Tibial nerve (tissue), 4 donors: ENCODE measurements at regions not wholly inside any gene's neighbourhood (a gene's known extent, or its start where the extent isn't known, plus 50 kb on each side); places are given as distances from the start of the nearest gene placed in this dataset.

Experiments used
- EP300 ChIP-seq, 2 donors: sonication (generic); formaldehyde crosslinking; IDR thresholded peaks; one replicate each; pipeline ENCODE4 v1.6.1; 2017; ENCODE audit warnings: antibody characterized with exemption in 2 of 2, mild to moderate bottlenecking in 1 of 2
- POLR2A ChIP-seq, 2 donors: fragments of 450-650 bp; IDR thresholded peaks; one replicate each; pipeline ENCODE4 v1.6.1; 2017; ENCODE audit warnings: antibody characterized with exemption in 2 of 2, mild to moderate bottlenecking in 2 of 2, moderate library complexity in 2 of 2
- TF ChIP-seq, protein P1 (sequence below), 5 experiments: fragments of 200-600 bp in 3 of 5; fragments of 450-650 bp in 2 of 5; sonication (generic) in 3 of 5; IDR thresholded peaks; one replicate each; pipeline ENCODE4 v1.5.1; 2016 to 2019; ENCODE audit warnings: antibody characterized with exemption in 5 of 5, mild to moderate bottlenecking in 3 of 5, moderate library complexity in 2 of 5

DNA sequence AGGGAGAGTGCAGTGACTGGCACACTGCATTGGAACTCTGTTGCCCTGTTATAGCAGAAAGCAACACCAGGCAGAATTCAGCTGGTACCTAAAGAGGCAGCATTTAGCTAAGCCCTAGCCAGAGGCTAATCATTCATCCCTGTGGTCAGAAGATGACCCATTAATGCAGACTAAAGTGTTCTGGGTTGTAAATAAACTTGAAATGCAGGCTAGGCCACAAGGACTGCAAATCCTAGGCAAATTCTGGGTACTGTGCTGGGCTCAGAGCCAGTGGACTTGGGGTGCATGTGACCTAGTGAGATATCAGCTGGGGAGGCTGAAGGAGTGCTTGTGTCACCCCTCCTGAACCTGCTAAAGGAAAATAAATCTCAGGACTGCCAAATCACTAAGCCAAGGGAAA lies 91.2 kb downstream of the LPAR4 start:
- TF ChIP-seq, protein P1, sequence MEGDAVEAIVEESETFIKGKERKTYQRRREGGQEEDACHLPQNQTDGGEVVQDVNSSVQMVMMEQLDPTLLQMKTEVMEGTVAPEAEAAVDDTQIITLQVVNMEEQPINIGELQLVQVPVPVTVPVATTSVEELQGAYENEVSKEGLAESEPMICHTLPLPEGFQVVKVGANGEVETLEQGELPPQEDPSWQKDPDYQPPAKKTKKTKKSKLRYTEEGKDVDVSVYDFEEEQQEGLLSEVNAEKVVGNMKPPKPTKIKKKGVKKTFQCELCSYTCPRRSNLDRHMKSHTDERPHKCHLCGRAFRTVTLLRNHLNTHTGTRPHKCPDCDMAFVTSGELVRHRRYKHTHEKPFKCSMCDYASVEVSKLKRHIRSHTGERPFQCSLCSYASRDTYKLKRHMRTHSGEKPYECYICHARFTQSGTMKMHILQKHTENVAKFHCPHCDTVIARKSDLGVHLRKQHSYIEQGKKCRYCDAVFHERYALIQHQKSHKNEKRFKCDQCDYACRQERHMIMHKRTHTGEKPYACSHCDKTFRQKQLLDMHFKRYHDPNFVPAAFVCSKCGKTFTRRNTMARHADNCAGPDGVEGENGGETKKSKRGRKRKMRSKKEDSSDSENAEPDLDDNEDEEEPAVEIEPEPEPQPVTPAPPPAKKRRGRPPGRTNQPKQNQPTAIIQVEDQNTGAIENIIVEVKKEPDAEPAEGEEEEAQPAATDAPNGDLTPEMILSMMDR (IDR thresholded peaks at IDR 0.05): no peak
- TF ChIP-seq EP300 (IDR thresholded peaks at IDR 0.05) (no peak), POLR2A (IDR thresholded peaks at IDR 0.05) (no peak)
